WTC11 (cell line): ENCODE measurements at regions not wholly inside any gene's neighbourhood (a gene's known extent, or its start where the extent isn't known, plus 50 kb on each side); places are given as distances from the start of the nearest gene placed in this dataset.
"Not testable (repeated sequence)": the region's sequence is repeated elsewhere in the genome, so short reads cannot be mapped to it uniquely, and the experiment has no call there.

Experiments used
- AFF4 ChIP-seq: sonication (generic); formaldehyde crosslinking; IDR thresholded peaks from 2 replicates; pipeline ENCODE4 v1.8.1; 2023; ENCODE audit warnings: mild to moderate bottlenecking, missing genetic modification reagents, borderline replicate concordance
- E2F1 ChIP-seq: sonication (generic); formaldehyde crosslinking; IDR thresholded peaks from 2 replicates; pipeline ENCODE4 v1.8.0; 2022; ENCODE audit warnings: mild to moderate bottlenecking, missing genetic modification reagents
- ETV6 ChIP-seq: sonication (generic); formaldehyde crosslinking; IDR thresholded peaks from 2 replicates; pipeline ENCODE4 v1.8.1; 2022; ENCODE audit warnings: mild to moderate bottlenecking, missing genetic modification reagents
- MAX ChIP-seq: sonication (generic); formaldehyde crosslinking; IDR thresholded peaks from 2 replicates; pipeline ENCODE4 v1.8.0; 2022; ENCODE audit warnings: mild to moderate bottlenecking, missing genetic modification reagents
- NR2C2 ChIP-seq: sonication (generic); formaldehyde crosslinking; IDR thresholded peaks from 2 replicates; pipeline ENCODE4 v1.8.0; 2022; ENCODE audit warnings: mild to moderate bottlenecking, missing genetic modification reagents
- TEAD4 ChIP-seq: sonication (generic); formaldehyde crosslinking; IDR thresholded peaks from 2 replicates; pipeline ENCODE4 v1.8.0; 2022; ENCODE audit warnings: mild to moderate bottlenecking, missing genetic modification reagents
- ZBTB21 ChIP-seq: sonication (generic); formaldehyde crosslinking; IDR thresholded peaks from 2 replicates; pipeline ENCODE4 v1.8.1; 2023; ENCODE audit warnings: mild to moderate bottlenecking, missing genetic modification reagents, borderline replicate concordance
- ZNF121 ChIP-seq: sonication (generic); formaldehyde crosslinking; IDR thresholded peaks from 2 replicates; pipeline ENCODE4 v1.8.0; 2023; ENCODE audit warnings: missing genetic modification reagents
- ZNF232 ChIP-seq: sonication (generic); formaldehyde crosslinking; IDR thresholded peaks from 2 replicates; pipeline ENCODE4 v1.8.0; 2022; ENCODE audit warnings: mild to moderate bottlenecking, missing genetic modification reagents
- TF ChIP-seq, protein P1 (sequence below): sonication (generic); formaldehyde crosslinking; IDR thresholded peaks from 2 replicates; pipeline ENCODE4 v1.8.1; 2022; ENCODE audit warnings: low read depth, missing genetic modification reagents, borderline replicate concordance
- TF ChIP-seq, protein P2 (sequence below): fragments of 200-600 bp; IDR thresholded peaks from 2 replicates; pipeline ENCODE4 v1.8.0; 2022; ENCODE audit warnings: antibody characterized with exemption
- TF ChIP-seq, protein P3 (sequence below): sonication (generic); formaldehyde crosslinking; conservative IDR thresholded peaks from 2 replicates; pipeline ENCODE4 v1.8.1; 2023; ENCODE audit warnings: mild to moderate bottlenecking, low read depth, missing genetic modification reagents, moderate library complexity

DNA sequence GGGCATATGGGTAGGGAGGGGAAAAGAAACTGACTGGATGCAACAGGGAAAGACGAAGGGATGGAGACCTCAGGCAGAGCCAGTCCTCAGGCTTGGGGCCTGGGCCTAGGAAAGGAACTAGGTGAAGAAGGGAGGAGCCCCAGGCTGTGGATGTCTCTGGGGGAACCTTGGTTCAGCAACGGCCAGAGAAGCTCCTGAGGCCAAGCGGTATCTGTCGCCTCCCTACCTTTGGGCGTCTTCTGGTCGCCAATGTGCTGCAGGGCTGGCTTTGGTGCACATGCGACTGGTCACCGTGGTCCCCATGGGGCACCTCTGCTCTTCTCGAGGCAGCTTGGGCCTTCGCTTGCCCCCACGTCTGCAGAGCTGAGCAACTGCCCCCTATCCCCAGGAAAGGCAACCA lies 2195.0 kb upstream of the DEFB115 start:
- TF ChIP-seq ETV6 (CRISPR knock-in tag); NR2C2 (CRISPR knock-in tag); E2F1 (CRISPR knock-in tag); ZNF232 (CRISPR knock-in tag); ZBTB21 (CRISPR knock-in tag); AFF4 (CRISPR knock-in tag); MAX (CRISPR knock-in tag); ZNF121; TEAD4 (CRISPR knock-in tag): not testable (repeated sequence)
- TF ChIP-seq, protein P1, sequence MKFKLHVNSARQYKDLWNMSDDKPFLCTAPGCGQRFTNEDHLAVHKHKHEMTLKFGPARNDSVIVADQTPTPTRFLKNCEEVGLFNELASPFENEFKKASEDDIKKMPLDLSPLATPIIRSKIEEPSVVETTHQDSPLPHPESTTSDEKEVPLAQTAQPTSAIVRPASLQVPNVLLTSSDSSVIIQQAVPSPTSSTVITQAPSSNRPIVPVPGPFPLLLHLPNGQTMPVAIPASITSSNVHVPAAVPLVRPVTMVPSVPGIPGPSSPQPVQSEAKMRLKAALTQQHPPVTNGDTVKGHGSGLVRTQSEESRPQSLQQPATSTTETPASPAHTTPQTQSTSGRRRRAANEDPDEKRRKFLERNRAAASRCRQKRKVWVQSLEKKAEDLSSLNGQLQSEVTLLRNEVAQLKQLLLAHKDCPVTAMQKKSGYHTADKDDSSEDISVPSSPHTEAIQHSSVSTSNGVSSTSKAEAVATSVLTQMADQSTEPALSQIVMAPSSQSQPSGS, result not testable (repeated sequence)
- TF ChIP-seq, protein P2, sequence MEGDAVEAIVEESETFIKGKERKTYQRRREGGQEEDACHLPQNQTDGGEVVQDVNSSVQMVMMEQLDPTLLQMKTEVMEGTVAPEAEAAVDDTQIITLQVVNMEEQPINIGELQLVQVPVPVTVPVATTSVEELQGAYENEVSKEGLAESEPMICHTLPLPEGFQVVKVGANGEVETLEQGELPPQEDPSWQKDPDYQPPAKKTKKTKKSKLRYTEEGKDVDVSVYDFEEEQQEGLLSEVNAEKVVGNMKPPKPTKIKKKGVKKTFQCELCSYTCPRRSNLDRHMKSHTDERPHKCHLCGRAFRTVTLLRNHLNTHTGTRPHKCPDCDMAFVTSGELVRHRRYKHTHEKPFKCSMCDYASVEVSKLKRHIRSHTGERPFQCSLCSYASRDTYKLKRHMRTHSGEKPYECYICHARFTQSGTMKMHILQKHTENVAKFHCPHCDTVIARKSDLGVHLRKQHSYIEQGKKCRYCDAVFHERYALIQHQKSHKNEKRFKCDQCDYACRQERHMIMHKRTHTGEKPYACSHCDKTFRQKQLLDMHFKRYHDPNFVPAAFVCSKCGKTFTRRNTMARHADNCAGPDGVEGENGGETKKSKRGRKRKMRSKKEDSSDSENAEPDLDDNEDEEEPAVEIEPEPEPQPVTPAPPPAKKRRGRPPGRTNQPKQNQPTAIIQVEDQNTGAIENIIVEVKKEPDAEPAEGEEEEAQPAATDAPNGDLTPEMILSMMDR, result not testable (repeated sequence)
- TF ChIP-seq, protein P3, sequence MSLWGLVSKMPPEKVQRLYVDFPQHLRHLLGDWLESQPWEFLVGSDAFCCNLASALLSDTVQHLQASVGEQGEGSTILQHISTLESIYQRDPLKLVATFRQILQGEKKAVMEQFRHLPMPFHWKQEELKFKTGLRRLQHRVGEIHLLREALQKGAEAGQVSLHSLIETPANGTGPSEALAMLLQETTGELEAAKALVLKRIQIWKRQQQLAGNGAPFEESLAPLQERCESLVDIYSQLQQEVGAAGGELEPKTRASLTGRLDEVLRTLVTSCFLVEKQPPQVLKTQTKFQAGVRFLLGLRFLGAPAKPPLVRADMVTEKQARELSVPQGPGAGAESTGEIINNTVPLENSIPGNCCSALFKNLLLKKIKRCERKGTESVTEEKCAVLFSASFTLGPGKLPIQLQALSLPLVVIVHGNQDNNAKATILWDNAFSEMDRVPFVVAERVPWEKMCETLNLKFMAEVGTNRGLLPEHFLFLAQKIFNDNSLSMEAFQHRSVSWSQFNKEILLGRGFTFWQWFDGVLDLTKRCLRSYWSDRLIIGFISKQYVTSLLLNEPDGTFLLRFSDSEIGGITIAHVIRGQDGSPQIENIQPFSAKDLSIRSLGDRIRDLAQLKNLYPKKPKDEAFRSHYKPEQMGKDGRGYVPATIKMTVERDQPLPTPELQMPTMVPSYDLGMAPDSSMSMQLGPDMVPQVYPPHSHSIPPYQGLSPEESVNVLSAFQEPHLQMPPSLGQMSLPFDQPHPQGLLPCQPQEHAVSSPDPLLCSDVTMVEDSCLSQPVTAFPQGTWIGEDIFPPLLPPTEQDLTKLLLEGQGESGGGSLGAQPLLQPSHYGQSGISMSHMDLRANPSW (CRISPR knock-in tag), result not testable (repeated sequence)
